SU-DHL-6 (cell line): ENCODE measurements at regions not wholly inside any gene's neighbourhood (a gene's known extent, or its start where the extent isn't known, plus 50 kb on each side); places are given as distances from the start of the nearest gene placed in this dataset.

Experiments
- H2AFZ ChIP-seq: fragments of 200-600 bp; sonication (generic); 2 replicates; pipeline ENCODE4 v1.6.1; 2014; ENCODE audit warnings: low read depth, mild to moderate bottlenecking, moderate library complexity, mixed read lengths, antibody characterized with exemption, low read length; ENCODE audit not compliant: severe bottlenecking
- H3F3A ChIP-seq: fragments of 200-600 bp; shearing (Covaris generic); 2 replicates; pipeline ENCODE4 v1.6.0; 2016; ENCODE audit warnings: antibody characterized with exemption, mild to moderate bottlenecking; ENCODE audit not compliant: insufficient read depth
- H3K27ac ChIP-seq: fragments of 200-600 bp; sonication (generic); 2 replicates; pipeline ENCODE4 v1.5.1; 2016; ENCODE audit warnings: low read depth, mild to moderate bottlenecking, low read length, moderate library complexity, mixed read lengths
- H3K27me3 ChIP-seq: fragments of 200-600 bp; sonication (generic), shearing (Covaris generic); 2 replicates; pipeline ENCODE4 v1.6.0; 2014; ENCODE audit warnings: mild to moderate bottlenecking, low read length
- H3K36me3 ChIP-seq: fragments of 200-600 bp; sonication (generic); 2 replicates; pipeline ENCODE4 v1.6.1; 2014; ENCODE audit warnings: mild to moderate bottlenecking, low read length, mixed read lengths
- H3K4me2 ChIP-seq: fragments of 300-600, 200-600 bp; shearing (Covaris generic), sonication (generic); 2 replicates; pipeline ENCODE4 v1.6.0; 2014; ENCODE audit warnings: low read length, low read depth, mild to moderate bottlenecking; ENCODE audit not compliant: poor library complexity, severe bottlenecking
- H3K4me3 ChIP-seq: fragments of 200-600 bp; sonication (generic); 2 replicates; pipeline ENCODE4 v1.5.1; 2014; ENCODE audit warnings: antibody characterized with exemption, low read length, mild to moderate bottlenecking, mixed read lengths; ENCODE audit not compliant: insufficient read depth, poor library complexity, severe bottlenecking
- H3K79me2 ChIP-seq: fragments of 200-600 bp; sonication (generic); 2 replicates; pipeline ENCODE4 v1.6.1; 2014; ENCODE audit warnings: mild to moderate bottlenecking, low read length, moderate library complexity; ENCODE audit not compliant: insufficient read depth
- H3K9ac ChIP-seq: fragments of 200-600 bp; sonication (generic); 2 replicates; pipeline ENCODE4 v1.7.0; 2014; ENCODE audit warnings: mild to moderate bottlenecking, low read length
- H3K9me2 ChIP-seq: fragments of 200-600 bp; sonication (generic); replicated peaks from 2 replicates; pipeline ENCODE4 v1.6.1; 2014; ENCODE audit warnings: low read length; ENCODE audit not compliant: insufficient read depth
- H3K9me3 ChIP-seq: fragments of 200-600 bp; sonication (generic); 2 replicates; pipeline ENCODE4 v1.6.1; 2014; ENCODE audit warnings: low read length, mixed read lengths; ENCODE audit not compliant: insufficient read depth
- H4K20me1 ChIP-seq: fragments of 200-600 bp; sonication (generic); 2 replicates; pipeline ENCODE4 v1.6.1; 2014; ENCODE audit warnings: low read depth, mild to moderate bottlenecking, antibody characterized with exemption, low read length, moderate library complexity, mixed read lengths
- EZH2phosphoT487 ChIP-seq: fragments of 200-600 bp; sonication (generic), shearing (Covaris generic); conservative IDR thresholded peaks from 2 replicates; pipeline ENCODE4 v1.6.1; 2018; ENCODE audit warnings: mild to moderate bottlenecking, antibody characterized with exemption, low read length, moderate library complexity, mixed read lengths
- TF ChIP-seq, protein P1 (sequence below): fragments of 200-600 bp; sonication (generic); IDR thresholded peaks from one replicate; pipeline ENCODE4 v1.5.1; 2017; ENCODE audit warnings: antibody characterized with exemption, mild to moderate bottlenecking, low read length, moderate library complexity; ENCODE audit not compliant: insufficient read depth, poor library complexity, severe bottlenecking

DNA sequence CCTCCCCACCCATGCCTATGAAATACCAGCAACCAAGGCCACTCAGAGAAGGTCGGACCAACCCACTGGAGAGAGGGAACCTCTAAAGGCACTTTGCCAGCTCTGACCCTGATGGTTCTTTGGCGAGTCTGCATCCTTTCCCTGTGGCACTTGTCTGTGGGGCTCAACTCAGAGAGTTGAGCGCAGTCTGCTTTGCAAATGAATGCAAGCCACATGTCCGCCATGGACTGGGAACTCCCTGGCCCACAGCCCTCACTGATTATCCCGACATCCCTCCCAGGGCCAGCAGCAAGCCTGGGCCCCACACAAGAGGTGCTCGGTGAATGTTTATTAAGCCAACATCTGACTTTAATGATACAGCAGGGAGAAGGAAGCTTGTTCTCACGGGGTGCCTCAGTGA is 55.5 kb upstream of the HES1 start:
- no peak overlapping the region for H2AFZ ChIP-seq
- H3K4me2 ChIP-seq, result no peak overlapping the region

DNA sequence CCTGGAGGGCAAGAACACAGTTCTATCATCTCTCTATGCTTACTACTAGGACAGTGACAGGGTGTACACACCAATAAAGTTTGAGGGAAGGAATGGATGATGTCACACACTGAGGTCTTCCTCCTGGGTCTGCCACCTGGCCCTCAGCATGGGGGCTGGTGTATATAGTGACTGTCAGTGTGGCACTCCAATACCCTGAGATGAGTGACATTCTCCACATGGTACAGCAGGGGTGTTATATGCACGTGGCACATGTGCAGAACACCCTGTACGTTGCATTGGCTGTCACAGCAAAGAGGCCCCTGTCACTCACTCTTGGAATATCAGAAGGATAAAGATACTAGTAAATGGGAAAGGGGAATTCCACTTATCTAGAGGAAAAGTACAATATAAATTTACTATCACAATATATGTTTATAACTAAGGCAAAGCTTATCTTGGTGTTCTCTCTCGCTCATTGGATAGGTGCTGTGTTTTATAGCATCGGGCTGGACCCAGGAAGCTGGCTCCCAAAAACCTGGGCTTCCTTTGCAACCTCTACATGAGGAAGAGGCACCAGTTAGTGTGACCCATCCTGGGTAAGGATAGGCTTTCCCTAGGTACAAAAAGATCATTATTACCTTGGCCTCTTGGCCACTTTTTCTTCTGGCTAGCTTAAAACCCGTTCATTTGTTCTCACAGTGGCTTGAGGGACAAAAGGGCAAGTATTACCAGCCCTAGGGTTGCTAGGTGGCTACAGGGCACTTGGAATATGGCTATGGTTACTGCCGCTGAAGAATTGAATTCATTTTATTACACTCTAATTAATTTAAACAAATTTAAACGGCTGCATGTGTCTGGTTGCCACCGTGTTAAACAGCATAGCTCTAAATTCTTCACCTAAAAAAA is 54.8 kb upstream of the HES1 start:
- Histone ChIP-seq H3K9me3 (no peaks in the 10 kb centered on the region), H3F3A (no peaks in the 10 kb centered on the region), H4K20me1 (no peaks in the 10 kb centered on the region), H3K9ac (no peak overlapping the region), H3K9me2 (no peaks in the 10 kb centered on the region), H3K4me2 (no peak overlapping the region), H3K79me2 (no peaks in the 10 kb centered on the region), H3K36me3 (no peaks in the 10 kb centered on the region), H2AFZ (no peak overlapping the region), H3K27me3 (no peaks in the 10 kb centered on the region), H3K27ac (no peak overlapping the region), H3K4me3 (no peak overlapping the region)
- no peak for TF ChIP-seq EZH2phosphoT487
- TF ChIP-seq, protein P1, sequence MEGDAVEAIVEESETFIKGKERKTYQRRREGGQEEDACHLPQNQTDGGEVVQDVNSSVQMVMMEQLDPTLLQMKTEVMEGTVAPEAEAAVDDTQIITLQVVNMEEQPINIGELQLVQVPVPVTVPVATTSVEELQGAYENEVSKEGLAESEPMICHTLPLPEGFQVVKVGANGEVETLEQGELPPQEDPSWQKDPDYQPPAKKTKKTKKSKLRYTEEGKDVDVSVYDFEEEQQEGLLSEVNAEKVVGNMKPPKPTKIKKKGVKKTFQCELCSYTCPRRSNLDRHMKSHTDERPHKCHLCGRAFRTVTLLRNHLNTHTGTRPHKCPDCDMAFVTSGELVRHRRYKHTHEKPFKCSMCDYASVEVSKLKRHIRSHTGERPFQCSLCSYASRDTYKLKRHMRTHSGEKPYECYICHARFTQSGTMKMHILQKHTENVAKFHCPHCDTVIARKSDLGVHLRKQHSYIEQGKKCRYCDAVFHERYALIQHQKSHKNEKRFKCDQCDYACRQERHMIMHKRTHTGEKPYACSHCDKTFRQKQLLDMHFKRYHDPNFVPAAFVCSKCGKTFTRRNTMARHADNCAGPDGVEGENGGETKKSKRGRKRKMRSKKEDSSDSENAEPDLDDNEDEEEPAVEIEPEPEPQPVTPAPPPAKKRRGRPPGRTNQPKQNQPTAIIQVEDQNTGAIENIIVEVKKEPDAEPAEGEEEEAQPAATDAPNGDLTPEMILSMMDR, result no peak

More for the DNA sequence above, 55.5 kb upstream of the HES1 start:
- H3K9me2 ChIP-seq, result no peaks in the 10 kb centered on the region
- no peaks in the 10 kb centered on the region for H3K36me3 ChIP-seq
- no peaks in the 10 kb centered on the region for H3F3A ChIP-seq
- no peaks in the 10 kb centered on the region for H4K20me1 ChIP-seq
- no peaks in the 10 kb centered on the region for H3K27me3 ChIP-seq
- no peak overlapping the region for H3K4me3 ChIP-seq
- no peak for TF ChIP-seq EZH2phosphoT487
- TF ChIP-seq, protein P1, result no peak
- no peaks in the 10 kb centered on the region for H3K9me3 ChIP-seq
- H3K27ac ChIP-seq, result no peak overlapping the region
- no peaks in the 10 kb centered on the region for H3K79me2 ChIP-seq
- H3K9ac ChIP-seq, result no peak overlapping the region

DNA sequence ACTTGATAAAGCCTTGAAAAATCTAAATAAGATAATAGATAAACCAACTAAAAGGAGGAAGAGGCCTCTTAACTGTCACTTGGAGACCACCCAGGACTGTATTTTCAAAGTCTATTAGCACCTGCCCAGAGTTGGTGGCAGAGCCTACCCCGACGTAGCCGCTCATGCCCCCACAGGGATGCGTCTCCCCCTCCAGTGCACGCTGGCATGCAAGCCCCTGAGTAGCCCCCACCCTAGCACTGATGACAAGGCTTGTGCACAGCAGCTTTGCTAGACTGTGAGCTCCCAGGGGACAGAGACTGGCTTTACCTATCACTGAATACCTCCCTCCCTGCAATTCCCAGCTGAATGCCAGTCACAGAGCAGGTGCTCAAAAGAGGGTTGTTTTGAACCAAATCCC is 54.1 kb upstream of the HES1 start:
- Histone ChIP-seq H3K9ac (no peak overlapping the region), H3K79me2 (no peaks in the 10 kb centered on the region), H4K20me1 (no peaks in the 10 kb centered on the region), H3K36me3 (no peaks in the 10 kb centered on the region), H2AFZ (no peak overlapping the region), H3K27ac (no peak overlapping the region), H3F3A (no peaks in the 10 kb centered on the region), H3K4me2 (no peak overlapping the region), H3K4me3 (no peak overlapping the region), H3K9me2 (no peaks in the 10 kb centered on the region), H3K9me3 (no peaks in the 10 kb centered on the region), H3K27me3 (no peaks in the 10 kb centered on the region)
- TF ChIP-seq EZH2phosphoT487, result no peak
- TF ChIP-seq, protein P1, result no peak
